K562 (cell line): ENCODE measurements at regions not wholly inside any gene's neighbourhood (a gene's known extent, or its start where the extent isn't known, plus 50 kb on each side); places are given as distances from the start of the nearest gene placed in this dataset.

Experiments
- ASH1L ChIP-seq: fragments of 450-650 bp; IDR thresholded peaks from 2 replicates; pipeline ENCODE4 v1.6.1; 2018; ENCODE audit warnings: borderline replicate concordance, mild to moderate bottlenecking, low read depth; ENCODE audit not compliant: partially characterized antibody
- ATF1 ChIP-seq, 2 experiments: fragments of 450-650 bp in 1 of 2; IDR thresholded peaks; 2 replicates each; pipeline ENCODE4 v1.6.1; 2016; ENCODE audit warnings: missing compliant biosample characterization in 1 of 2, missing genetic modification characterization in 1 of 2
- CSDE1 ChIP-seq, 2 experiments: fragments of 450-650 bp; IDR thresholded peaks; 2 replicates each; pipeline ENCODE4 v1.6.1; 2016; ENCODE audit warnings: mild to moderate bottlenecking in 1 of 2
- ETS2 ChIP-seq: IDR thresholded peaks from 2 replicates; pipeline ENCODE4 v1.6.1; 2016; ENCODE audit warnings: borderline replicate concordance, missing genetic modification characterization, mild to moderate bottlenecking, moderate library complexity, missing compliant biosample characterization; ENCODE audit not compliant: poor library complexity, severe bottlenecking
- FOXJ3 ChIP-seq: sonication (generic); formaldehyde crosslinking; IDR thresholded peaks from 2 replicates; pipeline ENCODE4 v1.4.0; 2020; ENCODE audit warnings: mild to moderate bottlenecking, missing genetic modification reagents
- GATA2 ChIP-seq: sonication (generic); formaldehyde crosslinking; IDR thresholded peaks from 2 replicates; pipeline ENCODE4 v1.4.0; 2020; ENCODE audit warnings: mild to moderate bottlenecking, missing genetic modification reagents
- GATAD2A ChIP-seq: fragments of 450-650 bp; IDR thresholded peaks from 2 replicates; pipeline ENCODE4 v1.6.1; 2017
- GATAD2B ChIP-seq: fragments of 450-650 bp; IDR thresholded peaks from 2 replicates; pipeline ENCODE4 v1.6.1; 2017; ENCODE audit warnings: mild to moderate bottlenecking, borderline replicate concordance
- KLF1 ChIP-seq: fragments of 450-650 bp; IDR thresholded peaks from 2 replicates; pipeline ENCODE4 v1.6.1; 2016; ENCODE audit warnings: missing genetic modification characterization, missing compliant biosample characterization
- LCOR ChIP-seq: sonication (generic); formaldehyde crosslinking; IDR thresholded peaks from 2 replicates; pipeline ENCODE4 v1.8.0; 2022; ENCODE audit warnings: mild to moderate bottlenecking, missing genetic modification reagents
- MAFG ChIP-seq: fragments of 450-650 bp; conservative IDR thresholded peaks from 2 replicates; pipeline ENCODE4 v1.6.1; 2016; ENCODE audit warnings: missing genetic modification characterization, missing compliant biosample characterization
- MBD2 ChIP-seq: sonication (generic); IDR thresholded peaks from 2 replicates; pipeline ENCODE4 v1.6.1; 2016; ENCODE audit warnings: low read depth, borderline replicate concordance
- MEIS2 ChIP-seq: fragments of 450-650 bp; IDR thresholded peaks from 2 replicates; pipeline ENCODE4 v1.6.1; 2014; ENCODE audit warnings: mild to moderate bottlenecking; ENCODE audit not compliant: partially characterized antibody
- NFE2 ChIP-seq: IDR thresholded peaks from 2 replicates; pipeline ENCODE4 v1.6.1; 2014; ENCODE audit warnings: antibody characterized with exemption, low read depth
- NFE2L1 ChIP-seq: fragments of 450-650 bp; IDR thresholded peaks from 2 replicates; pipeline ENCODE4 v1.6.1; 2016; ENCODE audit warnings: missing genetic modification characterization, low read depth, mild to moderate bottlenecking, missing compliant biosample characterization, moderate library complexity, borderline replicate concordance
- NR2C2 ChIP-seq, 2 experiments: fragments of 200-800 bp in 1 of 2; sonication (Bioruptor generic) in 1 of 2; sonication (generic) in 1 of 2; formaldehyde crosslinking in 1 of 2; IDR thresholded peaks; 2 replicates each; pipeline versions ENCODE4 v1.6.1 to v1.8.0; 2016 to 2022; ENCODE audit warnings: mild to moderate bottlenecking in 1 of 2, missing compliant biosample characterization in 1 of 2, missing genetic modification characterization in 1 of 2, missing genetic modification reagents in 1 of 2
- RAD21 ChIP-seq, 2 experiments: fragments of 250-450 bp in 1 of 2; fragments of 450-650 bp in 1 of 2; sonication (Bioruptor Pico) in 1 of 2; formaldehyde crosslinking in 1 of 2; IDR thresholded peaks in 1 of 2; conservative IDR thresholded peaks in 1 of 2; 2 replicates each; pipeline versions ENCODE4 v1.4.0 to v1.8.0; 2020 to 2022; ENCODE audit warnings: mild to moderate bottlenecking in 2 of 2, moderate library complexity in 1 of 2
- RBM14 ChIP-seq: fragments of 200-400 bp; formaldehyde crosslinking; IDR thresholded peaks from 2 replicates; pipeline ENCODE4 v1.6.1; 2018; ENCODE audit warnings: low read depth, mild to moderate bottlenecking, low read length, moderate library complexity, borderline replicate concordance; ENCODE audit not compliant: insufficient read depth
- SAP30 ChIP-seq: fragments of 200-600 bp; sonication (generic); IDR thresholded peaks from 2 replicates; pipeline ENCODE4 v1.6.1; 2012; ENCODE audit warnings: borderline replicate concordance, low read depth, mild to moderate bottlenecking, moderate library complexity, low read length, control low read depth, inconsistent platforms; ENCODE audit not compliant: insufficient read depth, poor library complexity, severe bottlenecking
- SMAD4 ChIP-seq: fragments of 250-450 bp; sonication (Bioruptor Pico); conservative IDR thresholded peaks from 2 replicates; pipeline ENCODE4 v1.8.0; 2021; ENCODE audit warnings: inconsistent platforms, mild to moderate bottlenecking, moderate library complexity
- SP1 ChIP-seq: sonication (generic); formaldehyde crosslinking; IDR thresholded peaks from 2 replicates; pipeline ENCODE4 v1.8.1; 2022; ENCODE audit warnings: mild to moderate bottlenecking, missing genetic modification reagents
- XRCC3 ChIP-seq: fragments of 450-650 bp; IDR thresholded peaks from 2 replicates; pipeline ENCODE4 v1.6.1; 2017; ENCODE audit warnings: mild to moderate bottlenecking, moderate library complexity
- ZNF184 ChIP-seq: sonication (generic); formaldehyde crosslinking; IDR thresholded peaks from 2 replicates; pipeline ENCODE4 v1.5.0; 2020; ENCODE audit warnings: missing genetic modification reagents
- ZNF232 ChIP-seq: sonication (generic); formaldehyde crosslinking; IDR thresholded peaks from 2 replicates; pipeline ENCODE4 v1.8.0; 2022; ENCODE audit warnings: mild to moderate bottlenecking, missing genetic modification reagents
- ZNF316 ChIP-seq: fragments of 450-650 bp; IDR thresholded peaks from 2 replicates; pipeline ENCODE4 v1.6.1; 2016
- ZNF695 ChIP-seq: fragments of 450-650 bp; formaldehyde crosslinking; IDR thresholded peaks from 2 replicates; pipeline ENCODE4 v1.4.0; 2020; ENCODE audit warnings: mild to moderate bottlenecking, moderate library complexity
- TF ChIP-seq, protein P1 (sequence below): fragments of 250-450 bp; sonication (Bioruptor Pico); IDR thresholded peaks from 2 replicates; pipeline ENCODE4 v1.5.0; 2022; ENCODE audit warnings: mild to moderate bottlenecking
- TF ChIP-seq, protein P2 (sequence below): sonication (generic); formaldehyde crosslinking; IDR thresholded peaks from 2 replicates; pipeline ENCODE4 v1.8.0; 2022; ENCODE audit warnings: missing genetic modification reagents, mild to moderate bottlenecking, borderline replicate concordance

- TF ChIP-seq LCOR (CRISPR knock-in tag) (no peak), NFE2L1 (tag) (no peak), NFE2 (peak; percentile 51), CSDE1 (IDR thresholded peaks at IDR 0.05) (no peak), XRCC3 (no peak), RBM14 (no peak), GATAD2B (no peak), ZNF316 (peak; percentile 87), ETS2 (tag) (no peak), ZNF184 (CRISPR knock-in tag) (no peak), KLF1 (tag) (no peak), ATF1 (CRISPR knock-in tag; IDR thresholded peaks at IDR 0.05) (no peak), ATF1 (tag; IDR thresholded peaks at IDR 0.05) (peak; percentile 29; the same call in 1 of the 2 replicates), MAFG (tag) (peak; percentile 74), GATAD2A (no peak), SMAD4 (CRISPR knock-in tag) (no peak), ZNF695 (CRISPR knock-in tag) (no peak), NR2C2 (CRISPR knock-in tag; IDR thresholded peaks at IDR 0.05) (no peak), NR2C2 (tag; IDR thresholded peaks at IDR 0.05) (no peak), RAD21 (CRISPR knock-in tag; conservative IDR thresholded peaks at IDR 0.05 in 1 of 2, IDR thresholded peaks at IDR 0.05 in 1 of 2) (no peak), ASH1L (no peak), GATA2 (CRISPR knock-in tag) (no peak), SAP30 (no peak), FOXJ3 (no peak), MEIS2 (peak; percentile 88), SP1 (no peak), ZNF232 (CRISPR knock-in tag) (no peak), MBD2 (no peak)
- TF ChIP-seq, protein P1, sequence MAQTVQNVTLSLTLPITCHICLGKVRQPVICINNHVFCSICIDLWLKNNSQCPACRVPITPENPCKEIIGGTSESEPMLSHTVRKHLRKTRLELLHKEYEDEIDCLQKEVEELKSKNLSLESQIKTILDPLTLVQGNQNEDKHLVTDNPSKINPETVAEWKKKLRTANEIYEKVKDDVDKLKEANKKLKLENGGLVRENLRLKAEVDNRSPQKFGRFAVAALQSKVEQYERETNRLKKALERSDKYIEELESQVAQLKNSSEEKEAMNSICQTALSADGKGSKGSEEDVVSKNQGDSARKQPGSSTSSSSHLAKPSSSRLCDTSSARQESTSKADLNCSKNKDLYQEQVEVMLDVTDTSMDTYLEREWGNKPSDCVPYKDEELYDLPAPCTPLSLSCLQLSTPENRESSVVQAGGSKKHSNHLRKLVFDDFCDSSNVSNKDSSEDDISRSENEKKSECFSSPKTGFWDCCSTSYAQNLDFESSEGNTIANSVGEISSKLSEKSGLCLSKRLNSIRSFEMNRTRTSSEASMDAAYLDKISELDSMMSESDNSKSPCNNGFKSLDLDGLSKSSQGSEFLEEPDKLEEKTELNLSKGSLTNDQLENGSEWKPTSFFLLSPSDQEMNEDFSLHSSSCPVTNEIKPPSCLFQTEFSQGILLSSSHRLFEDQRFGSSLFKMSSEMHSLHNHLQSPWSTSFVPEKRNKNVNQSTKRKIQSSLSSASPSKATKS (CRISPR knock-in tag): no peak
- TF ChIP-seq, protein P2, sequence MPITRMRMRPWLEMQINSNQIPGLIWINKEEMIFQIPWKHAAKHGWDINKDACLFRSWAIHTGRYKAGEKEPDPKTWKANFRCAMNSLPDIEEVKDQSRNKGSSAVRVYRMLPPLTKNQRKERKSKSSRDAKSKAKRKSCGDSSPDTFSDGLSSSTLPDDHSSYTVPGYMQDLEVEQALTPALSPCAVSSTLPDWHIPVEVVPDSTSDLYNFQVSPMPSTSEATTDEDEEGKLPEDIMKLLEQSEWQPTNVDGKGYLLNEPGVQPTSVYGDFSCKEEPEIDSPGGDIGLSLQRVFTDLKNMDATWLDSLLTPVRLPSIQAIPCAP: no peak
Observed at GRCh38 chr7:121623130-121623872, 227.2 kb upstream of the FAM3C start (continued).
